Parathyroid adenoma (tissue), 2 donors: ENCODE measurements at regions not wholly inside any gene's neighbourhood (a gene's known extent, or its start where the extent isn't known, plus 50 kb on each side); places are given as distances from the start of the nearest gene placed in this dataset.

Experiments used
- H2AFZ ChIP-seq: fragments of 300-600 bp; sonication (generic); one replicate; pipeline ENCODE4 v1.7.0; 2017; ENCODE audit warnings: antibody characterized with exemption, mild to moderate bottlenecking
- H3K27ac ChIP-seq: fragments of 300-600 bp; sonication (generic); one replicate; pipeline ENCODE4 v1.7.0; 2017
- H3K27me3 ChIP-seq: fragments of 300-600 bp; sonication (generic); one replicate; pipeline ENCODE4 v1.7.0; 2017; ENCODE audit warnings: low read length; ENCODE audit not compliant: control insufficient read depth, insufficient read depth
- H3K36me3 ChIP-seq: fragments of 300-600 bp; sonication (generic); one replicate; pipeline ENCODE4 v1.7.0; 2017; ENCODE audit warnings: low read length; ENCODE audit not compliant: control insufficient read depth, insufficient read depth
- H3K4me1 ChIP-seq: fragments of 300-600 bp; sonication (generic); one replicate; pipeline ENCODE4 v1.7.0; 2017; ENCODE audit warnings: control low read depth
- H3K4me2 ChIP-seq: fragments of 300-600 bp; sonication (generic); one replicate; pipeline ENCODE4 v1.7.0; 2017; ENCODE audit warnings: low read length
- H3K4me3 ChIP-seq: fragments of 300-600 bp; sonication (generic); one replicate; pipeline ENCODE4 v1.7.0; 2017; ENCODE audit warnings: low read depth, low read length
- H3K79me2 ChIP-seq: fragments of 300-600 bp; sonication (generic); one replicate; pipeline ENCODE4 v1.7.0; 2017; ENCODE audit warnings: control low read depth
- H3K9ac ChIP-seq: fragments of 300-600 bp; sonication (generic); one replicate; pipeline ENCODE4 v1.7.0; 2017; ENCODE audit warnings: mild to moderate bottlenecking
- H3K9me3 ChIP-seq: fragments of 300-600 bp; sonication (generic); one replicate; pipeline ENCODE4 v1.7.0; 2017; ENCODE audit warnings: low read length; ENCODE audit not compliant: control insufficient read depth
- CTCF ChIP-seq: fragments of 300-600 bp; sonication (generic); IDR thresholded peaks from one replicate; pipeline ENCODE4 v1.7.0; 2017; ENCODE audit warnings: antibody characterized with exemption, mild to moderate bottlenecking
- donor health status: primary hyperparathyroidism.

- Histone ChIP-seq H3K36me3 (no peaks in the 10 kb centered on the region), H3K4me2 (no peak overlapping the region), H2AFZ (no peak overlapping the region), H3K4me1 (no peaks in the 10 kb centered on the region), H3K27me3 (no peaks in the 10 kb centered on the region), H3K27ac (no peak overlapping the region), H3K4me3 (no peak overlapping the region), H3K9me3 (no peaks in the 10 kb centered on the region), H3K79me2 (no peaks in the 10 kb centered on the region), H3K9ac (no peak overlapping the region)
- no peak for TF ChIP-seq CTCF
Measured at GRCh38 chr18:29012364-29012763, 835.4 kb upstream of the CDH2 start.

GRCh38 chr18:29009250-29009803 lies 832.4 kb upstream of the CDH2 start:
- H3K4me2 ChIP-seq: no peak overlapping the region
- no peaks in the 10 kb centered on the region for H3K36me3 ChIP-seq
- no peak overlapping the region for H3K4me3 ChIP-seq
- no peaks in the 10 kb centered on the region for H3K27me3 ChIP-seq
- TF ChIP-seq CTCF: no peak
- H2AFZ ChIP-seq: no peak overlapping the region
- H3K27ac ChIP-seq: no peak overlapping the region
- no peaks in the 10 kb centered on the region for H3K4me1 ChIP-seq
- H3K9me3 ChIP-seq: no peaks in the 10 kb centered on the region
- H3K9ac ChIP-seq: no peak overlapping the region
- no peaks in the 10 kb centered on the region for H3K79me2 ChIP-seq

GRCh38 chr18:29008809-29009208 lies 831.9 kb upstream of the CDH2 start:
- H2AFZ ChIP-seq: no peak overlapping the region
- no peaks in the 10 kb centered on the region for H3K79me2 ChIP-seq
- no peaks in the 10 kb centered on the region for H3K36me3 ChIP-seq
- H3K9ac ChIP-seq: no peak overlapping the region
- TF ChIP-seq CTCF: no peak
- no peak overlapping the region for H3K4me2 ChIP-seq
- H3K27ac ChIP-seq: no peak overlapping the region
- H3K27me3 ChIP-seq: no peaks in the 10 kb centered on the region
- H3K4me3 ChIP-seq: no peak overlapping the region
- H3K4me1 ChIP-seq: no peaks in the 10 kb centered on the region
- H3K9me3 ChIP-seq: no peaks in the 10 kb centered on the region

- Histone ChIP-seq H3K79me2 (no peaks in the 10 kb centered on the region), H2AFZ (no peak overlapping the region), H3K9ac (no peak overlapping the region), H3K9me3 (no peaks in the 10 kb centered on the region), H3K36me3 (no peaks in the 10 kb centered on the region), H3K4me3 (no peak overlapping the region), H3K4me2 (no peak overlapping the region), H3K27me3 (no peaks in the 10 kb centered on the region), H3K27ac (no peak overlapping the region), H3K4me1 (no peaks in the 10 kb centered on the region)
- TF ChIP-seq CTCF: no peak
Measured at GRCh38 chr18:29007986-29008654, 831.2 kb upstream of the CDH2 start.

- Histone ChIP-seq H3K27ac (no peak overlapping the region), H2AFZ (no peak overlapping the region), H3K4me1 (no peaks in the 10 kb centered on the region), H3K79me2 (no peaks in the 10 kb centered on the region), H3K4me3 (no peak overlapping the region), H3K36me3 (no peaks in the 10 kb centered on the region), H3K4me2 (no peak overlapping the region), H3K9ac (no peak overlapping the region), H3K9me3 (no peaks in the 10 kb centered on the region), H3K27me3 (no peaks in the 10 kb centered on the region)
- TF ChIP-seq CTCF: no peak
Measured at GRCh38 chr18:29004921-29005320, 828.0 kb upstream of the CDH2 start.
